BLaER1 (cell line): ENCODE measurements at regions not wholly inside any gene's neighbourhood (a gene's known extent, or its start where the extent isn't known, plus 50 kb on each side); places are given as distances from the start of the nearest gene placed in this dataset.
"Not testable (repeated sequence)": the region's sequence is repeated elsewhere in the genome, so short reads cannot be mapped to it uniquely, and the experiment has no call there.

Experiments used
- H3K27ac ChIP-seq: shearing (Covaris generic); formaldehyde crosslinking; 2 replicates; pipeline ENCODE4 v1.8.1; 2022
- H3K27me3 ChIP-seq: shearing (Covaris generic); formaldehyde crosslinking; 2 replicates; pipeline ENCODE4 v1.8.1; 2022
- H3K36me3 ChIP-seq: shearing (Covaris generic); formaldehyde crosslinking; 2 replicates; pipeline ENCODE4 v1.8.1; 2022
- H3K4me1 ChIP-seq: shearing (Covaris generic); formaldehyde crosslinking; 2 replicates; pipeline ENCODE4 v1.8.1; 2022
- H3K4me2 ChIP-seq: shearing (Covaris generic); formaldehyde crosslinking; 2 replicates; pipeline ENCODE4 v1.8.1; 2022
- H3K4me3 ChIP-seq: shearing (Covaris generic); formaldehyde crosslinking; 2 replicates; pipeline ENCODE4 v1.8.1; 2022
- H3K9ac ChIP-seq: shearing (Covaris generic); formaldehyde crosslinking; 2 replicates; pipeline ENCODE4 v1.8.1; 2022
- H3K9me3 ChIP-seq: shearing (Covaris generic); formaldehyde crosslinking; 2 replicates; pipeline ENCODE4 v1.8.1; 2022
- H4K20me1 ChIP-seq: shearing (Covaris generic); formaldehyde crosslinking; 2 replicates; pipeline ENCODE4 v1.8.1; 2022
- Cebpa-rat ChIP-seq: shearing (Covaris generic); IDR thresholded peaks from 2 replicates; pipeline ENCODE4 v1.8.1; 2022

DNA sequence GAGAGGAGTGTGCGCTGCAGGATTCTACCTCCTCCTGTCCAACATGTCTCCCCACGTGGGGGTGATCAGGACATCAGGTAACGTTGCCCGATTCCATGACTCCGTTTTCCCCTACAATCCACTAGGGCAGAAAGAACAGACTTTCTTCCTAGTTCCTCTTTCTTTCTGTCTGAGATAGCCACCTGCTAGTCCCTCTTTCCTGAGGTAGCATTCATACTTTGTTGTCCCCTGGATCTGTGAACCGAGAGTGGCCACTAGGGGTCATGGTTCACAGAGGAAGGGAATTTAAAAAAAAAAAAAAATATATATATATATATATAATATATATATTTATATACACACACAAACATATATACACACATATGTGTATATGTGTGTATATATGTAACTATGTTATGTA, 210.0 kb upstream of the ZNF521 start:
- Histone ChIP-seq H3K27me3 (no peaks in the 10 kb centered on the region), H4K20me1 (no peaks in the 10 kb centered on the region), H3K4me2 (no peak overlapping the region), H3K9me3 (no peaks in the 10 kb centered on the region), H3K36me3 (no peaks in the 10 kb centered on the region), H3K4me1 (no peaks in the 10 kb centered on the region), H3K9ac (no peak overlapping the region), H3K4me3 (no peak overlapping the region), H3K27ac (no peak overlapping the region)
- TF ChIP-seq Cebpa-rat, result no peak

DNA sequence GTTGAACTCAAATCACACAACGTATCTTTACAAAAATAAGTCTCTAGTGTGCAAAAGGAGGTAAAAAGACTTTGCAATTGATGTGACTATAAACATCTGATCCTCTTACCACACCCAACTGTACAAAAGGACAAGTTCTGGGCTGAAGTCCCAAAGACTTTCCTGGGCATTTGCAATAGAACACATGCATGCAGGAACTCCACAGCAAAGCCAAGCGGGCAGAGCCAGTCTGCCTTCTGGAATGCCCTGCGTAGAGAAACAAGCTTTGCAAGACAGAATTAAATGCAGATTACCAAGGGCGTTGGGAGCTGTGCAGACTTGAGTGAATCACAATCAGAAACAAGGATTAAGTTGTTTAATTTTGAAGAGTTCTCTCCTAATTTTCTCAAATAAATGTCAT, 208.4 kb upstream of the ZNF521 start:
- H3K9ac ChIP-seq, result no peak overlapping the region
- no peaks in the 10 kb centered on the region for H3K27me3 ChIP-seq
- no peaks in the 10 kb centered on the region for H3K9me3 ChIP-seq
- no peaks in the 10 kb centered on the region for H4K20me1 ChIP-seq
- H3K27ac ChIP-seq, result no peak overlapping the region
- H3K4me1 ChIP-seq, result no peaks in the 10 kb centered on the region
- no peak overlapping the region for H3K4me3 ChIP-seq
- no peaks in the 10 kb centered on the region for H3K36me3 ChIP-seq
- TF ChIP-seq Cebpa-rat, result no peak
- no peak overlapping the region for H3K4me2 ChIP-seq

DNA sequence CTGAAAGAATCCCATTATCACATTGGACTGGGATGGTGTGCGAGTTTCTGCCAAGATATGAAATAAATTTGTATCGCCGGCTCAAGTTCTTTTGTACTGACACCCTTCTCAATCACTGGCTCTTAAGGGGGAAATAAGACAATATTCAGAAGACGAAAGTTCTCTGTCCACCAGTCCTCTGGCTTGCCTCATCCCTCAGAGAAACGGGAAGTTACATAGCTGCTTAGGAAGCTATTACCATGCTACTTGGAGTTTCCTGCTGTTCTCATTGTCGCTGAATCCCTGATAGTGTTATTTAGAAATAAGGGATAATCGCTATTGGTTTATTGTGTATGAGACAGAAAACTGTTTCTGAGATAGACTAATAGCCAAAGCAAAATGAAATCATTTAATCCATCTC, 205.0 kb upstream of the ZNF521 start:
- H3K27me3 ChIP-seq, result no peaks in the 10 kb centered on the region
- no peak overlapping the region for H3K27ac ChIP-seq
- no peak for TF ChIP-seq Cebpa-rat
- no peaks in the 10 kb centered on the region for H3K4me1 ChIP-seq
- no peak overlapping the region for H3K4me2 ChIP-seq
- H3K36me3 ChIP-seq, result no peaks in the 10 kb centered on the region
- no peak overlapping the region for H3K9ac ChIP-seq
- H3K9me3 ChIP-seq, result no peaks in the 10 kb centered on the region
- H3K4me3 ChIP-seq, result no peak overlapping the region
- no peaks in the 10 kb centered on the region for H4K20me1 ChIP-seq

DNA sequence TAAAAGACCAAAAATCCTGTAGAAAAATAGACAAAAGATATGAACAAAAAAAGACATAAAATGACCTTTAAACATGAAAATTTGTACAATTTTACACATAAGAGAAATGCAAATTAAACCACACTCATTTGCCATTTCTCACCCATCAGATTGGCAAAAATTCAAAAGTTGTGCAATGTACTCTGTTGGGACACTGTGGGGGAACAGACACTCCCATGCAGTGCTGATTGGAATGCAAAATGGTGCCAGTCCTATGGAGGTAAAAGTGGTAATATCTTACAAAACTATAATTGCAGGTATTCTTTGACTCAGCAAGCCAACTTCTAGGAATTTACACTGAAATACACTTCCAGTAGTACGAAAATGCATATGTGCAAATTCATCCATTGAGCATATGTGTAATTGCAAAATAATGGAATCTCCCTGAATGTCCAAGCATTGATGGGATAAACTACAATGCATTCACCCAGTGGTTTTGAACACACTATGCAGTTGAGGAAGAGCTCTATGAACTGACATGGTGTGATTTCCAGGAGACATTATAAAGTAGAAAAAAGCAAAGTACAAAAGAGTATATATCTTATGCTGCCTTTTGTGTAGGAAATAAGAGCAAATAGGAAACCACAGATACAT, 201.8 kb upstream of the ZNF521 start:
- no peaks in the 10 kb centered on the region for H3K36me3 ChIP-seq

DNA sequence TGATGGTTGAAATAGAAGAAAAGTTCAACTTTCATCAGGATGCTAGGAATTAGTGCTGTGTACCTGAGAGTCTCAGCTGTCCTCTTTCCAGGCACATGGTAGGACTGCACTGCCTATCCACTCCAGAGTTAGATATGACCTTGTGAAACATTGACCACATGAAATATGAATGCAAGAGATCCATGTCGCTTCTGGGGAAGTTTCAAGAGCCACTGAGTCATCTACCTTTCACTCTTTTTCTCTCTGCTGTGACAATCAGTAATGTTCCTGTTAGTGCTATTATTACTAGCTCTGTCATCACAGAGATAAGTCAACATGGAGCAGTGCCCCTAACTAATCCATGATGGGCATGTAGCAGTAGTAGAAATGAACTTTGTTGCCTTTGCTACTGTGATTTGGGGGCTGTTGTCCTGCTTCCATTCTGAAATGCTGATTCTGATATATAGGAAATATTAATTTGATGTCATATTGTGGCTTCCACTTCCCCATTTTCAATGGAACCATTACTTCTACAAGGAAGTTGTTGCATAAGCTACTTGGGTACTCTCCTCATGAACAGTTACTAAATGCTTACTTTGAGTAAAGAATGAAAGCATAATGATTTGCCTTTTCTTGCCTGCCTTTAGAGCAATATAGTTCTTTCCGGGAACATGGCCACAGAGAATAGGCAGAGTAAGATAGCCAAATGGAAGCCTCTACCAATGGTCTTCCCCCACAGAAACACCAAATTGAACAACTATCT, 192.8 kb upstream of the ZNF521 start:
- H3K4me3 ChIP-seq, result no peak overlapping the region
- H4K20me1 ChIP-seq, result no peaks in the 10 kb centered on the region
- H3K9me3 ChIP-seq, result 0 out of 2 replicates have a peak, but pooled peaks cover 3% of the 10 kb centered on the region
- H3K36me3 ChIP-seq, result no peaks in the 10 kb centered on the region
- no peaks in the 10 kb centered on the region for H3K4me1 ChIP-seq
- no peak for TF ChIP-seq Cebpa-rat
- H3K4me2 ChIP-seq, result no peak overlapping the region
- H3K9ac ChIP-seq, result no peak overlapping the region
- H3K27me3 ChIP-seq, result no peaks in the 10 kb centered on the region
- no peak overlapping the region for H3K27ac ChIP-seq

More for the DNA sequence above, 201.8 kb upstream of the ZNF521 start:
- H3K9me3 ChIP-seq, result no peaks in the 10 kb centered on the region
- H3K4me1 ChIP-seq, result no peaks in the 10 kb centered on the region
- no peak overlapping the region for H3K9ac ChIP-seq
- no peak overlapping the region for H3K4me2 ChIP-seq
- no peak overlapping the region for H3K4me3 ChIP-seq
- no peak overlapping the region for H3K27ac ChIP-seq
- no peaks in the 10 kb centered on the region for H4K20me1 ChIP-seq
- TF ChIP-seq Cebpa-rat, result no peak
- no peaks in the 10 kb centered on the region for H3K27me3 ChIP-seq

DNA sequence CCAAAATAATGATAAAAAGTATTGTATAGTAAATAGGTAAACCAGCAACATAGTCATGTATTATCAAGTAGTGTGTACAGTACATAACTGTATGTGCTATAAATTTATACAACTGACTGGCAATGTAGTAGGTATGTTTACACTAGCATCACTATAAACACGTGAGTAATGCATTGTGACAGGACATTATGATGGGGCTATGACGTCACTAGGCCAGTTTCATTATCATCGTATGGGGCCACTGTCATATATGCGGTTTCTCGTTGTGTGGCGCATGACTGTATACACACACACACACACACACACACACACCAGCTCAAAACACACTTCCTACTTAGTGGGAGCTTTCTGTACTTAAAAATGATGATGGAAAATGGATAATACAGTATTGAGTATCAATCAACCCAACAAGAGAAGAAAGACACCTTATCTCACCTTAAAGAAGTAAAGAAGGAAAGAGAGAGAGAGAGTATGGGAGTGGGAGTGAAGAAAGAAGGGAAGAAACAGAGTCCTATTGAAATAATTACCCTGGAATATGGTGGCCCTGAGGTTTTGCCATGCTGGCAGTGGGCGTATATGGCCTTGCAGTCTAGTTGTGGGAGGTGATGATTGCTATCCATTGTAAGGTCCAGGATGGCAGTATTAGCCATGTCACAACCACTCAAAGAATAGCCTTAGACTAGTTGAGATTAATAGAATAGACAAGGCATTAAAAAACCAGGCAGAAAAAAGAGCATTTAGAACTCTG, 186.4 kb upstream of the ZNF521 start:
- Histone ChIP-seq H3K9me3 (peaks cover 4% of the 10 kb centered on the region), H3K4me1 (peaks cover 28% of the 10 kb centered on the region), H3K27me3 (no peaks in the 10 kb centered on the region), H4K20me1 (no peaks in the 10 kb centered on the region), H3K4me2 (no peak overlapping the region), H3K4me3 (no peak overlapping the region), H3K9ac (no peak overlapping the region), H3K36me3 (no peaks in the 10 kb centered on the region), H3K27ac (no peak overlapping the region)
- no peak for TF ChIP-seq Cebpa-rat

DNA sequence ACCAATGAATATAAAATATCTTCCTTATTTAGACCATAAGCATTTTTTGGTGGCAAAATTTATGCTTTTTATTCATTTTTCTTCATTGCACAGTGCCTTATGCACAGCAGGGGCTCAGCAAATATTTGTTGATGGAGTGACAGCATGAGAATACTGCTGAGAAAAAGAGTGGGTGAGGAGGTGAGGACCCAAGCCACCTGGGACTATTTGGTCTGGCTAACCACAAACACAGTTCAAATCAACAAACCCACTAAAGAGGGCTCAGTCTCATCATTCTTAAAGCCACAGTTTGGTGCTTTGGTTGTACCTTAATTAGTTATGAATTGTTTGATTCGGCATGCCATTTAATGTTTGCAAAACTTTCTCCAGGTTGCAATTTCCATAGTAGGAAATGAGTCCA, 183.5 kb upstream of the ZNF521 start:
- no peaks in the 10 kb centered on the region for H4K20me1 ChIP-seq
- H3K36me3 ChIP-seq, result no peaks in the 10 kb centered on the region
- peaks cover 57% of the 10 kb centered on the region for H3K4me1 ChIP-seq
- no peak for TF ChIP-seq Cebpa-rat
- H3K27ac ChIP-seq, result no peak overlapping the region
- peaks cover 12% of the 10 kb centered on the region for H3K9me3 ChIP-seq
- no peak overlapping the region for H3K4me3 ChIP-seq
- no peaks in the 10 kb centered on the region for H3K27me3 ChIP-seq
- H3K4me2 ChIP-seq, result peak overlapping the region; percentile 49
- no peak overlapping the region for H3K9ac ChIP-seq

DNA sequence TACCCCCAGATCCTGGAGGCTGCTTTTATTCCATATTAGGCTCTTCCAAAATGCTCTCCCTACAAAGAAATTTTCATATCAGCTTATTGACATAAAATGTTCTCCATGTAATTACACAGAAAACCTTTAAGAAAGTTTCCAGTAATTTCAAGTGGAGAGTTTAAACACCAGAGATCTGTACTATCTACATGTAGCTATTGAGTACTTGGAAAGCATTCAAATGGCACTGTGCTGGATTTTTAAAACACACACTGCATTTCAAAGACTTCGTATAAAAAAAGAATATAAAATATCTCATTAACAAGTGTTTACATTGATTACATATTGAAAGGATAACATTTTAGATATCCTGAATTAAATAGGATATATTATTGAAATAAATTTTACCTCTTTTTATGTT, 182.4 kb upstream of the ZNF521 start:
- H3K36me3 ChIP-seq, result no peaks in the 10 kb centered on the region
- H3K4me3 ChIP-seq, result no peak overlapping the region
- H3K27me3 ChIP-seq, result no peaks in the 10 kb centered on the region
- H3K9me3 ChIP-seq, result peaks cover 12% of the 10 kb centered on the region
- H3K9ac ChIP-seq, result no peak overlapping the region
- H3K4me1 ChIP-seq, result peaks cover 68% of the 10 kb centered on the region
- H3K4me2 ChIP-seq, result peak overlapping the region; percentile 42; the same call in 1 of the 2 replicates
- TF ChIP-seq Cebpa-rat, result no peak
- no peak overlapping the region for H3K27ac ChIP-seq
- no peaks in the 10 kb centered on the region for H4K20me1 ChIP-seq

DNA sequence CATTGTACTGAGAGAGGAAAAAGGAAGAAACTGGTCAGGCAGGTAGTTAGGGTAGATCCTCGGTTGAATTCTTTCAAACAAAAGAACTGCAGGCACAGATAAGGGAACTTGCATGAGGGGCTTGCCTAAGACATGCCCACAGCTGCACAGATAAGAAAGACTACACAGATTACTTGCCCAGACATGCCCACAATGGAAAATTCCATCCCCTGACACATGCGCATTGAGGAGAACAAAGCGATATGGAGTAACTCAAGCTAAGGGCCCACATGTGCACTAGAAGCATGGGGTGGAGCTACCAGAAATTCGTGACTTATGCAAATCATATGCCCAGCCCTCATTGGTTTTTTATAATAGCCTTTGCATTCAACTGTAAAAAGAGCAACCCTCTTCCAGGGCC, 181.3 kb upstream of the ZNF521 start:
- Histone ChIP-seq H3K4me2 (peak overlapping the region; percentile 42), H4K20me1 (no peaks in the 10 kb centered on the region), H3K4me1 (peaks cover 77% of the 10 kb centered on the region), H3K27ac (peak overlapping the region; percentile 76), H3K9me3 (peaks cover 12% of the 10 kb centered on the region), H3K4me3 (peak overlapping the region; percentile 12; the same call in 1 of the 2 replicates), H3K27me3 (no peaks in the 10 kb centered on the region), H3K9ac (no peak overlapping the region; the same call in 1 of the 2 replicates), H3K36me3 (no peaks in the 10 kb centered on the region)
- no peak for TF ChIP-seq Cebpa-rat

DNA sequence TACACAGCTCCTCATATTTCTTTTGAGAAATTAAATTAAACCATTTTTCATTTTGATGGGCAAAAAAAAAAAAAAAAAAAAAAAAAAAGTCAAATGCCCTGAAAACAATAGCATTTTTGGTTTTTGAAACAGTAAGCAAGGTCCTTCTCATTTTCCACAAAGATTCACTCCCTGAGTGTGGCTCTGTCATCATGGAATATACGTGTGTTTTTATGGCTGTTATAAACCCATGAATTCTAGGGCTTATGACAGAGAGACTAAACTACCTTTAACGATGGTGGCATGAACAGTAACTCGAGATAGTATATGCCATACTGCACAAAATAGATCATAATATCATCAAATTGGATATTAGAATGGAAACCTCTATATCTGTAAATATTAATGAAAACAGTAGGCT, 179.2 kb upstream of the ZNF521 start:
- H3K4me2 ChIP-seq, result peak overlapping the region; percentile 45
- H3K4me1 ChIP-seq, result peaks cover 88% of the 10 kb centered on the region

DNA sequence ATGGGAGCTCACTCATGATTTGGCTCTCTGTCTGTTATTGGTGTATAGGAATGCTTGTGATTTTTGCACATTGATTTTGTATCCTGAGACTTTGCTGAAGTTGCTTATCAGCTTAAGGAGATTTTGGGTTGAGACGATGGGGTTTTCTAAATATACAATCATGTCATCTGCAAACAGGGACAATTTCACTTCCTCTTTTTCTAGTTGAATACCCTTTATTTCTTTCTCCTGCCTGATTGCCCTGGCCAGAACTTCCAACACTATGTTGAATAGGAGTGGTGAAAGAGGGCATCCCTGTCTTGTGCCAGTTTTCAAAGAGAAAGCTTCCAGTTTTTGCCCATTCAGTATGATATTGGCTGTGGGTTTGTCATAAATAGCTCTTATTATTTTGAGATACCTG, 173.8 kb upstream of the ZNF521 start:
- H3K9me3 ChIP-seq, H3K4me3 ChIP-seq, H3K27me3 ChIP-seq, H3K9ac ChIP-seq, H3K27ac ChIP-seq, H3K4me2 ChIP-seq, H3K36me3 ChIP-seq, H4K20me1 ChIP-seq: not testable (repeated sequence)
- H3K4me1 ChIP-seq, result peaks cover 38% of the 10 kb centered on the region

More for the DNA sequence above, 179.2 kb upstream of the ZNF521 start:
- no peaks in the 10 kb centered on the region for H4K20me1 ChIP-seq
- H3K27ac ChIP-seq, result no peak overlapping the region
- no peak overlapping the region for H3K4me3 ChIP-seq
- H3K36me3 ChIP-seq, result no peaks in the 10 kb centered on the region
- no peaks in the 10 kb centered on the region for H3K27me3 ChIP-seq
- no peak for TF ChIP-seq Cebpa-rat
- no peak overlapping the region for H3K9ac ChIP-seq
- peaks cover 17% of the 10 kb centered on the region for H3K9me3 ChIP-seq
